ENCODE measurements at regions not wholly inside any gene's neighbourhood (a gene's known extent, or its start where the extent isn't known, plus 50 kb on each side); places are given as distances from the start of the nearest gene placed in this dataset.

- H3K27ac ChIP-seq (ENCODE audit: insufficient read depth, low read depth, low read length): no peak overlapping the region
- H3K79me2 ChIP-seq (ENCODE audit: control insufficient read depth, insufficient read depth, low read length): no peaks in the 10 kb centered on the region
- H3K4me1 ChIP-seq (ENCODE audit: control insufficient read depth, extremely low read depth, insufficient read depth, low read length): no peaks in the 10 kb centered on the region
- no peak overlapping the region for H3K4me2 ChIP-seq (ENCODE audit: insufficient read depth, low read length)
- ChIA-PET CTCF (interaction anchor here (1.1 kb wide), 1 partner anchor 10 kb away, joined by 3 read pairs; no protein-coding TSS in a partner anchor), POLR2A (no interaction called here)
- H3K9ac ChIP-seq (replicated peaks; ENCODE audit: extremely low read depth, insufficient read depth, low read length): no peak overlapping the region
- intact Hi-C loops (cut with micrococcal nuclease) (no loop called here), dilution Hi-C loops (cut with MboI; ENCODE audit: extremely low pct_ligation_motif_present, low sequenced_read_pairs) (no loop called here)
- no peak overlapping the region for H2AFZ ChIP-seq (ENCODE audit: low read depth, low read length)
- no peak overlapping the region for H3K4me3 ChIP-seq (replicated peaks in 1 of 3; ENCODE audit: insufficient read depth in 1 of 3, low read depth in 1 of 3, low read length in 3 of 3)
- no peaks in the 10 kb centered on the region for H3K9me1 ChIP-seq (replicated peaks; ENCODE audit: control insufficient read depth, extremely low read depth, insufficient read depth, low read length)
- H3K27me3 ChIP-seq (ENCODE audit: control insufficient read depth in 2 of 2, insufficient read depth in 2 of 2, low read length in 2 of 2): no peaks in the 10 kb centered on the region
- H3K9me3 ChIP-seq (replicated peaks; ENCODE audit: control insufficient read depth, insufficient read depth, low read length): peaks cover 4% of the 10 kb centered on the region
- DNase-seq (ENCODE audit: low read depth, low spot score): no peak
- H3K36me3 ChIP-seq (ENCODE audit: control insufficient read depth in 2 of 2, extremely low read depth in 1 of 2, insufficient read depth in 2 of 2, low read length in 2 of 2): no peaks in the 10 kb centered on the region
- no TSS peak for BruUV-seq (replicated peaks)
- TF ChIP-seq CTCF (IDR thresholded peaks at IDR 0.05; ENCODE audit: extremely low read depth in 1 of 2, insufficient read depth in 1 of 2, low read depth in 1 of 2, low read length in 2 of 2) (no peak), FOS (IDR thresholded peaks at IDR 0.05; ENCODE audit: borderline replicate concordance, insufficient read depth, low read length) (no peak)
- no peaks in the 10 kb centered on the region for H4K20me1 ChIP-seq (replicated peaks; ENCODE audit: control insufficient read depth, extremely low read depth, insufficient read depth, low read length)
- no peak for FAIRE-seq
These were observed 724.6 kb upstream of the TMEM132C start for GRCh38 chr12:127542391-127542790.

- Histone ChIP-seq H3K4me1 (ENCODE audit: control insufficient read depth, extremely low read depth, insufficient read depth, low read length) (no peaks in the 10 kb centered on the region), H4K20me1 (replicated peaks; ENCODE audit: control insufficient read depth, extremely low read depth, insufficient read depth, low read length) (no peaks in the 10 kb centered on the region), H3K27ac (ENCODE audit: insufficient read depth, low read depth, low read length) (no peak overlapping the region), H3K36me3 (ENCODE audit: control insufficient read depth in 2 of 2, extremely low read depth in 1 of 2, insufficient read depth in 2 of 2, low read length in 2 of 2) (no peaks in the 10 kb centered on the region), H3K9me1 (replicated peaks; ENCODE audit: control insufficient read depth, extremely low read depth, insufficient read depth, low read length) (no peaks in the 10 kb centered on the region), H3K9ac (replicated peaks; ENCODE audit: extremely low read depth, insufficient read depth, low read length) (no peak overlapping the region), H3K27me3 (ENCODE audit: control insufficient read depth in 2 of 2, insufficient read depth in 2 of 2, low read length in 2 of 2) (no peaks in the 10 kb centered on the region), H2AFZ (ENCODE audit: low read depth, low read length) (no peak overlapping the region), H3K4me2 (ENCODE audit: insufficient read depth, low read length) (no peak overlapping the region), H3K4me3 (replicated peaks in 1 of 3; ENCODE audit: insufficient read depth in 1 of 3, low read depth in 1 of 3, low read length in 3 of 3) (no peak overlapping the region), H3K79me2 (ENCODE audit: control insufficient read depth, insufficient read depth, low read length) (no peaks in the 10 kb centered on the region), H3K9me3 (replicated peaks; ENCODE audit: control insufficient read depth, insufficient read depth, low read length) (peaks cover 6% of the 10 kb centered on the region)
- ChIA-PET POLR2A (no interaction called here), CTCF (no interaction called here)
- intact Hi-C loops (cut with micrococcal nuclease): no loop called here
- DNase-seq (ENCODE audit: low read depth, low spot score) (no peak), FAIRE-seq (no peak)
- BruUV-seq (replicated peaks): no TSS peak
- dilution Hi-C loops (cut with MboI; ENCODE audit: extremely low pct_ligation_motif_present, low sequenced_read_pairs): no loop called here
- TF ChIP-seq FOS (IDR thresholded peaks at IDR 0.05; ENCODE audit: borderline replicate concordance, insufficient read depth, low read length) (no peak), JUN (IDR thresholded peaks at IDR 0.05; ENCODE audit: borderline replicate concordance, insufficient read depth, insufficient read length, low read depth) (no peak), EZH2 (IDR thresholded peaks at IDR 0.05; ENCODE audit: borderline replicate concordance, low read depth, low read length, severe bottlenecking) (no peak), MAX (IDR thresholded peaks at IDR 0.05; ENCODE audit: insufficient read depth, insufficient read length) (no peak), CTCF (IDR thresholded peaks at IDR 0.05; ENCODE audit: extremely low read depth in 1 of 2, insufficient read depth in 1 of 2, low read depth in 1 of 2, low read length in 2 of 2) (no peak), MYC (IDR thresholded peaks at IDR 0.05; ENCODE audit: low read depth, low read length) (no peak), GATA2 (IDR thresholded peaks at IDR 0.05; ENCODE audit: insufficient read depth, insufficient read length, low read depth, low read length) (no peak), POLR2AphosphoS5 (IDR thresholded peaks at IDR 0.05; ENCODE audit: insufficient read depth, low read depth, low read length) (no peak), POLR2A (IDR thresholded peaks at IDR 0.05; ENCODE audit: low read depth, low read length) (no peak)
These were observed 724.0 kb upstream of the TMEM132C start for GRCh38 chr12:127542931-127543330.

Data from endothelial cell of umbilical vein (primary cell).